ENCODE measurements at regions not wholly inside any gene's neighbourhood (a gene's known extent, or its start where the extent isn't known, plus 50 kb on each side); places are given as distances from the start of the nearest gene placed in this dataset.
A peak's percentile ranks its signal among the peaks of the same experiment; 100 is the strongest.

- no peak for DNase-seq
Measured at GRCh38 chrX:42946544-42947194, 168.7 kb upstream of the PPP1R2C start.

DNA sequence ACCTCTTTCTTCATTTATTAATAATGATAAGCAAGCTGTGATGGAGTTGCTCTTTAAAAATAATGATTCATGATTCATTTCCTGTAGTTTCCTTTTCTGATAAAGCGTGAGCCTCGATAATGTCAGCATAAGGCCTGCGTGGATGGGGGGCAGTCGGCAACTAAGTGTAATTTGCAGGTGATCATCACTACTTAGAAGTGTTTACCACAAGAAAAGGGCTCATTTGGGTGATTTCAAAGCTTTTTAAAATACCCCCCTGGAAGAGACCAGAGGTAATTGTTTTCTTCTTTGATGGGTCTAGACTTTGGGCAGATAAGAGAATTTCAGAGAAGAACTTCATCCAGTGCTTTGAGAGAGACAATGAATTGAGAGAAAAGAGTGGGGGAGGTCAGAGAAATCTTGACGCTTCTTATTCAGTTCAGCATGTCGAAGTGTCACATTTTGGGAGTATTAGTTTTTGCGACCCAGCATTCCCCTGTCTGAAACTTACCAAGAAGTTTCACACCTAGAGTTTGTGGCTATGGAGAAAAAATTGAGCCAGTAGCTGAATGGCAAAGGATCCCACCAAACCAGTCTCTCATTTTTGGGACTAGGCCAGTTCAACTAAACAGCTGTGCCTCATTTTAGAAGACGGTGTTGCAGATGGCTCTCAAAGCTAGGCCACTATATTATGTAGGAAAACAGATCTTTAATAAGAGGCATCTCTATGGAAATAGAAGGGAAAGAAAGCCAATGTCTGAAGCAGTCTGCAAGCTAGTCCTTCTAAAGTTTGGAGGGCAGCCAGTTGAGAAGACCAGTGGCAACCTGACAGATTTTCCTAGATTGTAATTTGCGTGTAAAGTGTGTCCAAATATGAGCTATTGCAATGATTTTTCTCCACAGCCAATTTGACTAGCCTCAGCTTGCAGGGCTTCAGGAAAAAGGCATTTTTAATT, 171.0 kb upstream of the PPP1R2C start:
- no peak for DNase-seq

GRCh38 chrX:42951747-42952146, 173.8 kb upstream of the PPP1R2C start:
- no peak for DNase-seq

DNA sequence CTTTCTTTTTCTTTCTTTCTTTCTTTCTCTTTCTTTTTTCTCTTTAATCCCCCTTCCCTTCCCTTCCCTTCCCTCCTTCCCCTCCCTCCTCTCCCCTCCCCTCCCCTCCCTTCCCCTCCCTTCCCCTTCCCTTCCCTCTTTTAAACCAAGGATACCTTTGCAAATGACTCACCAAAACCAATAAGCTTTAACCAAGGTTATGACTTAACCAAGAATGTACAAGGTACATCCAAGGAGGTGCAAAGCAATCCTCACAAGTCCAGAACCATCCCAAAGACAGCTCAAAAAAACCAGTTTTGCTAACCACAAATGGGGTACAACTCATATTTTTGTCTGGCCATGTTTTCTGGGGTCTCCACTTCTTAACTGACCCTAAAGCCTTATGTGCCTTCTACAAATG, 174.7 kb upstream of the PPP1R2C start:
- DNase-seq = no peak

DNA sequence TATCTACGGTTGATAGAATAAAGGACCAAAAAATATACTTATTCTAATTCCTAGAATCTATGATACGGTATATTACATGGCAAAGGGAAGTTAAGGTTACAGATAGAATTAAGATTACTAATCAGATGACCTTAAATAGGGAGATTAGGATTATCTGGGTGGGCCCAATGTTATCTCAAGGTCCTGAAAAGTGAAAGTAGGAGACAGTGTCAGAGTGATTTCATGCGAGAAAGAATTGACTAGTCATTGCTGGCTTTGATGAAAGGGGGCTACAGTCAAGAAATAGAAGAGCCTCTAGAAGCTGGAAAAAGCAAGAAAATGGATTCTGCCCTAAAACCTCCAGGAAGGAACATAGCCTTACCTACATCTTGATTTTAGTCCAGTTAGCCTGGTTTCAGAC, 176.9 kb upstream of the PPP1R2C start:
- no peak for DNase-seq

GRCh38 chrX:42955349-42955748, 177.4 kb upstream of the PPP1R2C start:
- DNase-seq = peak in 1 of 2 donors; percentile 3

GRCh38 chrX:42967681-42968300, 189.8 kb upstream of the PPP1R2C start:
- peak; percentile 43 to 53 for DNase-seq

GRCh38 chrX:42973321-42973720, 195.4 kb upstream of the PPP1R2C start:
- no peak for DNase-seq

DNA sequence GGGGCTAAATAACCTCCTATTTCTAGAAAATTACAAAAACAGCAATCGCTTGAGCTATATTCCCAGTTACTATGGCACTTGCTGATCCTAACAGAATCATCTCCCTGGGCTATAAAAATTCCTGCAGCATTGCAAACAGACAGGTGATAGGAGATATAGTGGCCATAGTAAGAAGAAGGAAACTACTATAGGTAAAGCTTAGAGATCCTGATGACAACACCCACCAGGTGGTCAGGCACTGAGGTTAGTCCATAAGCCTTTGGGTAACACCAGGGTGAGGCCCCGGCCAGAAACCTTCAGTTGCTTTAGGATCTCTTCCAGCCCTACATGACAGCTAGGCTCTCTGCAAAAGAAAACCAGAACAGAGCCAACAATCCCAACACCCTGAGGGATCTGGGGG, 197.9 kb upstream of the PPP1R2C start:
- no peak for DNase-seq

GRCh38 chrX:42976746-42977366, 198.9 kb upstream of the PPP1R2C start:
- DNase-seq = no peak

DNA sequence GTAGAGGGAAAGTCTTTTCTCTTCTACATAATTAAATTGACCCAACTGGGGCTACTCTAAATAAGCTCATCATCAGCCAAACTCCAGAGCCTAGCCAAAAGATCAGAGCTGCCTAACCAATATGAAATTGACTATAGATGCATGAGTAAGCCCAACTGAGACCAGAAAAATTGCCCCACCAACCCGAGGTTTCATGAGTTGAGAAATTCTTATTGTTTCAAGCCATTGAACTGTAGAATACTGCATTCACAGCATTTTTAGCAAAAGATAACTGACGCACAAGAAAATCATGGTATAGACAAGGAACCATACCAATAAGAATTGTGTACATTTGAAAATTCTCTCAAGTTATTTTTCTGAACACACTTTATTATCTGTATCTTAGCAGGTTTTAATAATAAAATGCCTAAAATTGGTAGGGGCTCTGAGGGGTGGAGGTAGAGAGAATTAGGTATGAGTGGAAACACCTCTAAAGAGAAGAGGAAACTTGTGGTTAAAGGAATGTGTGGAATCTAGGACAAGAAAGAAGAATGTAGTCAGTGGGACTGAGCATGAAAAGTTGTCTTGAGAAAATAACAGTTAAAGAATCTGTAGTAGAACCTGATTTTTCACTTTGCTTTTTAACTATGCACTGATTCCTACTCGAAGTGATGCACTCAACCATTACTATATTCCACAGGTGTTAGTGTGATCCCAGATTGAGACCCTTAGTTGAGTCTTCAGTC, 200.9 kb upstream of the PPP1R2C start:
- no peak for DNase-seq

DNA sequence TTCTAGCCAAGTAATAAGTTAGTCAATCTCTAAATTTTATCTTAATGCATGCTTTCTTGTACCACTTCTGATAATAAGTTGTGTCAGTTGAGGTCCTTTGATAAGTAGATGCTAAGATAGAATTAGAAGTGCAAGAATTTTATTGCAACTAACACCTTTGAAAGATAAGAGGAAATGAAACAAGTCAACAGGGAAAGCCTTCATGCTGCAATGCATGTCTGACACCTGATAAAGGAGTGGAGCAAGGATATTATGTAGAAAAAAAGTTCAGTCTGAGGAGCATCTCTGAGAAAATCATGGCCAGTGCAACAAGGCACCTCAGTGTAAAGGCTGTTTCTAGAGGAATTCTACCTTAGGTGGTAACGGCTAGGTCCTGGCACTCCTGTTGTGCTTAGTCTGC, 210.7 kb upstream of the PPP1R2C start:
- DNase-seq = no peak

GRCh38 chrX:42992199-42992943, 214.4 kb upstream of the PPP1R2C start:
- DNase-seq = no peak

- DNase-seq = no peak
Measured at GRCh38 chrX:42996861-42997260, 218.9 kb upstream of the PPP1R2C start.

GRCh38 chrX:43000121-43000520, 222.2 kb upstream of the PPP1R2C start:
- DNase-seq = no peak

DNA sequence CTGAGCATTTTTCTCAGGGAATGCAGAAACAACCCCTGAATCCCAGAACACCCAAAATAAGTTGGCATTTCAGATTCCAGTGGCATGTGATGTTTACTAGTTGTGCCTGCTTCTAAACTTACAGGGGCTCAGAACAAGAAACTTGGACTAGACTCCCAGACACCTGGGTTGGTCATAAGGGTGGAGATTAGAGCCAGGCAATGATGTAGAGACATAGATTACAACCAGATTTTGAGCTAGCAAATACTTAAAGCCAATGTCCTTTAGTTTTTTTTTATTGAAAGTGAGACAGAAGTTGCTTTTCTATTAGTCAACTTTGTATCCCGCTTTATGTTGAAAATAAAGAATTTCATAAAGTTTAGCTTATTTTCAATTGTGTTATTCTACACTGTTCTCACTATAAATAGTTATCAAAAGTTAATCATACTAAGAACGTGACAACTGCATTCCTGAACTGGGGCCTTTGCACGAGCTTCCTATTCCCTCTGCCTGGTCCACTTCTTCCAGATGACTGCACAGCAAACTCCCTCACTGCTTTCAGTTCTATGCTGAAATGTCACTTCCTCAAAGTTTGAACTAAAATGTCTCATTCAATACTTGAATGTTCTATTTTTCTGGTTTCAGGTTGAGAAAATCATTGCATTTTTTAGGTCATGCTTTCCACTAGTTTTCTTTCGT, 224.7 kb upstream of the PPP1R2C start:
- no peak for DNase-seq

- DNase-seq = no peak
Measured at GRCh38 chrX:43003204-43003565, 225.2 kb upstream of the PPP1R2C start.

DNA sequence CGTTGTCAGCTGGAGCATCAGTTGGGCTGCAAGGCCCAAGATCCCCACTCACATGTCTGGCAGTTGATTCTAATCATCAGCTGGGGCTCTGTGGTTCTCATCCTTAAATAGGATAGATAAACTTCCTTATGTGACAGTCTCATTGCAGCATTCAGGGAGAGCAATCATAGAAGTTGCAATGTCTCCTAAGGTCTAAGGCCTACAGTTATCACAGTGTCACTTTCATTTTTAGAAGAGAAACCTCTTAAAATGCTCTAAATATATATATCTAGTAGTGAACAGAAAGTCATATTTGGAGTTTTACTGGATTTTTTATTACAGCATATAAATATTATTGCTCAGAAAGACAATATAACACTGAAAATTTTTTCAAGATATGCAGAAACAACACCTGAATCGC, 226.0 kb upstream of the PPP1R2C start:
- no peak for DNase-seq

DNA sequence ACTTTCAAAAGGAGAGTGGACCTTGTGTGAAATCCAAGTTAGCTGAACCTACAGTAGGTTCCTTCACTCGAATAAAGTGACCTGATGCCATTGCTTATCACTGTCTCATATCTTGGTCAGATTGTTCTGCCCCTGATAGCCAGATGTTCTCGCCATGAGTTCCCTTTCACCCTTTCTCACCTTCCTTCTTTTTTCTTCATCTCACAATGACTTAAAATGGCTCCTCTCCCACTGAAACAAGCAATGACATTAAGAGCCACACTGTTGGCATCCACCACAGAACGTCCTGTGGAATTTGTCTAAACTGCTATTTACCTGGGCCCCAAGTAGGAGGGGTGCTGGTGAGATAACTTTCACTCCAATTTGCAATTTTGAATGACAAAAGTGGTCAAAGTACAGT, 227.6 kb upstream of the PPP1R2C start:
- no peak for DNase-seq

GRCh38 chrX:43008356-43008755, 230.4 kb upstream of the PPP1R2C start:
- no peak for DNase-seq

GRCh38 chrX:43016021-43016420, 238.1 kb upstream of the PPP1R2C start:
- DNase-seq = no peak

Measured in inflammatory macrophage treated with lipopolysaccharide for 1 hour (primary cell).